Trophoblast cell (in vitro differentiated cells and primary cell): ENCODE measurements at regions not wholly inside any gene's neighbourhood (a gene's known extent, or its start where the extent isn't known, plus 50 kb on each side); places are given as distances from the start of the nearest gene placed in this dataset.
"Not testable (repeated sequence)": the region's sequence is repeated elsewhere in the genome, so short reads cannot be mapped to it uniquely, and the experiment has no call there.

Experiments used
- DNase-seq, 2 donors: peaks; one replicate each; pipeline ENCODE4 v3.0.0-alpha.2; 2016
- H2AFZ ChIP-seq: 2 replicates; pipeline ENCODE4 v1.6.1; 2013; ENCODE audit warnings: low read length, moderate library complexity, mild to moderate bottlenecking; ENCODE audit not compliant: insufficient read depth, poor library complexity
- H2AK5ac ChIP-seq: 2 replicates; pipeline ENCODE4 v1.6.1; 2013; ENCODE audit warnings: mild to moderate bottlenecking, low read length
- H2BK120ac ChIP-seq: 2 replicates; pipeline ENCODE4 v1.6.1; 2013; ENCODE audit warnings: low read length, mild to moderate bottlenecking, moderate library complexity; ENCODE audit not compliant: insufficient read depth, poor library complexity
- H2BK12ac ChIP-seq: 2 replicates; pipeline ENCODE4 v1.6.1; 2013; ENCODE audit warnings: mild to moderate bottlenecking, low read length, moderate library complexity
- H2BK5ac ChIP-seq: 2 replicates; pipeline ENCODE4 v1.6.1; 2013; ENCODE audit warnings: low read length, low read depth, moderate library complexity, mild to moderate bottlenecking; ENCODE audit not compliant: poor library complexity
- H3K14ac ChIP-seq: 2 replicates; pipeline ENCODE4 v1.6.1; 2013; ENCODE audit warnings: mild to moderate bottlenecking, low read length
- H3K18ac ChIP-seq: 2 replicates; pipeline ENCODE4 v1.6.1; 2013; ENCODE audit warnings: mild to moderate bottlenecking, low read length
- H3K23ac ChIP-seq: 2 replicates; pipeline ENCODE4 v1.6.1; 2013; ENCODE audit warnings: low read length
- H3K27ac ChIP-seq: 2 replicates; pipeline ENCODE4 v1.5.1; 2013; ENCODE audit warnings: low read depth, mild to moderate bottlenecking, inconsistent platforms, low read length, moderate library complexity
- H3K27me3 ChIP-seq: 2 replicates; pipeline ENCODE4 v1.6.1; 2013; ENCODE audit warnings: inconsistent platforms, mild to moderate bottlenecking, low read length, moderate library complexity; ENCODE audit not compliant: insufficient read depth
- H3K36me3 ChIP-seq, 2 experiments: 1 replicate in 1 of 2; 2 replicates in 1 of 2; pipeline ENCODE4 v1.6.1; 2013; ENCODE audit warnings: low read length in 2 of 2, mild to moderate bottlenecking in 2 of 2, moderate library complexity in 1 of 2; ENCODE audit not compliant: insufficient read depth in 2 of 2, control insufficient read depth in 1 of 2
- H3K4ac ChIP-seq: 2 replicates; pipeline ENCODE4 v1.6.1; 2013; ENCODE audit warnings: low read depth, mild to moderate bottlenecking, low read length, moderate library complexity
- H3K4me1 ChIP-seq, 2 experiments: 1 replicate in 1 of 2; 2 replicates in 1 of 2; pipeline ENCODE4 v1.6.1; 2013; ENCODE audit warnings: low read length in 2 of 2, mild to moderate bottlenecking in 2 of 2, moderate library complexity in 1 of 2; ENCODE audit not compliant: insufficient read depth in 2 of 2, control insufficient read depth in 1 of 2
- H3K4me2 ChIP-seq: 2 replicates; pipeline ENCODE4 v1.6.1; 2013; ENCODE audit warnings: inconsistent platforms, mild to moderate bottlenecking, low read length, moderate library complexity
- H3K4me3 ChIP-seq: 2 replicates; pipeline ENCODE4 v1.5.1; 2013; ENCODE audit warnings: mild to moderate bottlenecking, low read depth, low read length, inconsistent platforms
- H3K79me1 ChIP-seq: one replicate; pipeline ENCODE4 v1.6.1; 2013; ENCODE audit warnings: low read length
- H3K79me2 ChIP-seq: 2 replicates; pipeline ENCODE4 v1.6.1; 2013; ENCODE audit warnings: low read length, mild to moderate bottlenecking; ENCODE audit not compliant: control insufficient read depth, insufficient read depth, poor library complexity
- H3K9ac ChIP-seq: 2 replicates; pipeline ENCODE4 v1.6.1; 2013; ENCODE audit warnings: mild to moderate bottlenecking, low read length
- H3K9me3 ChIP-seq: 2 replicates; pipeline ENCODE4 v1.6.1; 2013; ENCODE audit warnings: low read depth, mild to moderate bottlenecking, control low read depth, inconsistent platforms, low read length; ENCODE audit not compliant: insufficient read depth
- H4K12ac ChIP-seq: 2 replicates; pipeline ENCODE4 v1.6.1; 2013; ENCODE audit warnings: low read depth, mild to moderate bottlenecking, low read length, moderate library complexity
- H4K8ac ChIP-seq: 2 replicates; pipeline ENCODE4 v1.6.1; 2013; ENCODE audit warnings: low read depth, mild to moderate bottlenecking, low read length, moderate library complexity
- H4K91ac ChIP-seq: one replicate; pipeline ENCODE4 v1.6.1; 2013; ENCODE audit warnings: low read depth, mild to moderate bottlenecking, low read length, moderate library complexity
- WGBS: extraction: QIAGEN DNeasy Blood & Tissue Kit; methylation state at CpG from one replicate; pipeline ENCODE4 v1.1.7; 2013; ENCODE audit warnings: missing lambda C conversion rate; ENCODE audit not compliant: insufficient read length, insufficient coverage; ENCODE audit errors: extremely low coverage; 5-methylcytosine and 5-hydroxymethylcytosine counted together

DNA sequence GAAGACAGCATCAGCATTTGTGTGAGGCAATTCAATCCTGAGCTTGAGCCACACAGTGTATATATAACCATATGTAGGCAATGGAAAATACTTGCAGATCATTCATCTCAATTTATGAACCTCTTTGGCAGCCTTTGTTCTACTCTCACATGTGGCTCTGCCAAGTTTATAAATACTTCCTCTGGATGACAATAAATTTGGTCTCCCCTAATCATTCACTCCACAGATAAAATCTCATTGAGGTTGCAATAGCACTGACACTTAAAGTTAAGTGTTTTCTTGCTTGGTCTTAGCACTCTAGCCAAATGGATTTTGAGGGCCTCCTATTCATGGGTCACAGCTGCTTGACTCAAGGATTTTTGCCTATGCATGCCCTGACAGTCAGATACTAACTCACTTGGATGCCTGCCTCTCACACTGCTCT is 136.6 kb upstream of the VANGL1 start:
- Histone ChIP-seq H3K4me3 (no peak overlapping the region), H2BK5ac (no peak overlapping the region), H3K18ac (no peak overlapping the region), H3K79me1 (no peaks in the 10 kb centered on the region), H3K23ac (no peak overlapping the region), H3K4me2 (no peak overlapping the region), H2AFZ (no peak overlapping the region), H3K36me3 (no peaks in the 10 kb centered on the region), H2AK5ac (no peak overlapping the region), H3K79me2 (no peaks in the 10 kb centered on the region), H3K4me1 (no peaks in the 10 kb centered on the region), H2BK12ac (no peak overlapping the region), H3K27me3 (no peaks in the 10 kb centered on the region), H3K9me3 (peaks cover 2% of the 10 kb centered on the region), H3K27ac (no peak overlapping the region), H4K8ac (no peak overlapping the region), H3K4ac (no peak overlapping the region), H3K14ac (no peak overlapping the region), H3K9ac (no peak overlapping the region), H4K91ac (no peak overlapping the region), H4K12ac (no peak overlapping the region), H2BK120ac (no peak overlapping the region)
- no peak for DNase-seq

DNA sequence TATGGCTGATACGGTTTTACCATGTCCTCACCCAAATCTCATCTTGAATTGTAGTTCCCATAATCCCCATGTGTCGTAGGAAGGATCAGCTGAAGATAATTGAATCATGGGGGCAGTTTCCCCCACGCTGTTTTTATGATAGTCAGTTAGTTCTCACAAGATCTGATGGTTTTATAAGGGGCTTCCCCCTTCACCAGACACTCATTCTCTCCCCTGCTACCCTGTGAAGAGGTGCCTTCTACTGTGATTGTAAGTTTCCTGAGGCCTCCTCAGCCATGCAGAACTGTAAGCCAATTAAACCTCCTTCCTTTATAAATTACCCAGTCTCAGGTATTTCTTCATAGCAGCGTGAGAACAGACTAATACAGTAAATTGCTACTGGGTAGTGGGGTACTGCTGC is 139.6 kb upstream of the VANGL1 start:
- not testable (repeated sequence) for H2BK120ac ChIP-seq, H3K4ac ChIP-seq, H3K18ac ChIP-seq, H3K4me1 ChIP-seq, H3K36me3 ChIP-seq, H3K14ac ChIP-seq, H3K9ac ChIP-seq, H4K12ac ChIP-seq, H3K23ac ChIP-seq, H2BK12ac ChIP-seq, H3K9me3 ChIP-seq, DNase-seq, H3K4me3 ChIP-seq, H2BK5ac ChIP-seq, H3K79me2 ChIP-seq, H4K91ac ChIP-seq, H4K8ac ChIP-seq, H3K27ac ChIP-seq, H3K79me1 ChIP-seq, H3K27me3 ChIP-seq, H2AFZ ChIP-seq, H3K4me2 ChIP-seq, H2AK5ac ChIP-seq
- WGBS = no CpG with 5 or more reads among the region's 4 CpGs

DNA sequence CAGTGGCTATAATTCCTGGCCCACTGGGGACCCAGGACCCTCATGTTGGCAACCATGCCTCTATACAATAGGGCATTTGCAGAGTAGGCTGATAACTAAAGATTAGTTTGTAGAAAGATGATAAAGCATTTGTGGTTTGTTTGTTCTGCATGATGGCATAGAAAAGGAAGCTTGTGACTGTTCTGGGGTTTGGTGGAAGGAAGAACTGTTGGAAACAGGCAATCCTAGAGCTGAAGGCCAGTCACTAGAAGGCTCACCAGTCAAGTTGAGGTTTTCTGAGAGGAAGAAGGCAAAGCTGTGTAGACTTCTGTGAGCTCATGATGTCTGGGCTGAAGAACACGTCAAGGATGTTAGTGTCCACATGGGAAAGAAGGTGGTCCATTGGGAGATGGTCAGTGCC is 140.3 kb upstream of the VANGL1 start:
- WGBS = no CpG with 5 or more reads among the region's 1 CpG
- Histone ChIP-seq H3K27me3 (no peaks in the 10 kb centered on the region), H3K4me1 (peaks cover 4 to 8% of the 10 kb centered on the region in 2 experiments), H4K91ac (no peak overlapping the region), H3K4ac (no peak overlapping the region), H3K27ac (no peak overlapping the region), H3K79me1 (peaks cover 2% of the 10 kb centered on the region), H2AK5ac (no peak overlapping the region), H2BK5ac (no peak overlapping the region), H3K23ac (no peak overlapping the region), H2AFZ (no peak overlapping the region), H3K14ac (no peak overlapping the region), H2BK120ac (no peak overlapping the region), H3K9ac (no peak overlapping the region), H4K8ac (no peak overlapping the region), H3K4me3 (no peak overlapping the region), H3K9me3 (peaks cover 2% of the 10 kb centered on the region), H3K36me3 (no peaks in the 10 kb centered on the region), H2BK12ac (no peak overlapping the region), H3K18ac (no peak overlapping the region), H3K4me2 (no peak overlapping the region), H3K79me2 (no peaks in the 10 kb centered on the region), H4K12ac (no peak overlapping the region)
- no peak for DNase-seq

DNA sequence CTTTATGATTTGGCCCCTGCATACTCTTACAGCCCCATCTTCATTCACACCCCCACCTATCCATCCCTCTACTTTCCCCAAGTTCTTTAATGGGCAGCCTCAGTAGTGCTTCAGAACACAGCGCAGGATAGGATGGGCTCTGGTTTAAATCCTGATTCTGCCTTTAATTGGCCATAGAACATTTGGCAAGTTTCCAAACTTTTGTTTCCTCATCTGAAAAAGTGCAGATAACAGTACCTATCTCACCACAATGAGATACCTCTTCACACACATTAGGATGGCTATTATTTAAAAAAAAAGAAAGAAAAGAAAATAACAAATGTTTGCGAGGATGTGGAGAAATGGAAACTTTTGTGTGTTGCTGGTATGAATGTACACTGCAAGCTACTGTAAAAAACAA is 142.5 kb upstream of the VANGL1 start:
- H2AK5ac ChIP-seq = no peak overlapping the region
- no peak overlapping the region for H3K4me3 ChIP-seq
- H3K4me1 ChIP-seq = peaks cover 6 to 14% of the 10 kb centered on the region in 2 experiments
- H2BK12ac ChIP-seq = no peak overlapping the region
- H2BK5ac ChIP-seq = no peak overlapping the region
- H3K4ac ChIP-seq = no peak overlapping the region
- WGBS = no CpG with 5 or more reads among the region's 2 CpGs
- no peaks in the 10 kb centered on the region for H3K36me3 ChIP-seq
- H4K91ac ChIP-seq = no peak overlapping the region
- H2AFZ ChIP-seq = no peak overlapping the region
- H3K27me3 ChIP-seq = no peaks in the 10 kb centered on the region
- H3K9me3 ChIP-seq = peaks cover 2% of the 10 kb centered on the region
- no peak overlapping the region for H4K8ac ChIP-seq
- H3K79me2 ChIP-seq = no peaks in the 10 kb centered on the region
- no peak for DNase-seq
- H3K27ac ChIP-seq = no peak overlapping the region
- no peak overlapping the region for H2BK120ac ChIP-seq
- no peak overlapping the region for H3K18ac ChIP-seq
- no peak overlapping the region for H4K12ac ChIP-seq
- no peak overlapping the region for H3K9ac ChIP-seq
- H3K23ac ChIP-seq = no peak overlapping the region
- H3K79me1 ChIP-seq = peaks cover 5% of the 10 kb centered on the region
- no peak overlapping the region for H3K14ac ChIP-seq
- no peak overlapping the region for H3K4me2 ChIP-seq
